Fibroblast of lung (primary cell): ENCODE measurements at regions not wholly inside any gene's neighbourhood (a gene's known extent, or its start where the extent isn't known, plus 50 kb on each side); places are given as distances from the start of the nearest gene placed in this dataset.

Experiments used
- DNase-seq, 2 donors: peaks; one replicate each; pipeline versions ENCODE4 v3.0.0 to v3.0.0-alpha.2; 2010; ENCODE audit warnings: low read depth in 2 of 2
- H2AFZ ChIP-seq: 2 replicates; pipeline ENCODE4 v1.5.1; 2012; ENCODE audit warnings: low read length, control low read depth, inconsistent platforms
- H3K27ac ChIP-seq: 2 replicates; pipeline ENCODE4 v1.5.1; 2011; ENCODE audit warnings: low read length, control low read depth; ENCODE audit not compliant: insufficient read depth
- H3K27me3 ChIP-seq: 2 replicates; pipeline ENCODE4 v1.5.1; 2011; ENCODE audit warnings: mild to moderate bottlenecking, low read length; ENCODE audit not compliant: control insufficient read depth, insufficient read depth
- H3K36me3 ChIP-seq: 2 replicates; pipeline ENCODE4 v1.5.1; 2011; ENCODE audit warnings: low read length; ENCODE audit not compliant: control insufficient read depth, insufficient read depth
- H3K4me1 ChIP-seq: 2 replicates; pipeline ENCODE4 v1.5.1; 2011; ENCODE audit warnings: low read length; ENCODE audit not compliant: control insufficient read depth, insufficient read depth; ENCODE audit errors: extremely low read depth
- H3K4me2 ChIP-seq: 2 replicates; pipeline ENCODE4 v1.5.1; 2011; ENCODE audit warnings: low read length, control low read depth; ENCODE audit not compliant: insufficient read depth; ENCODE audit errors: extremely low read depth
- H3K4me3 ChIP-seq, 4 experiments: fragments of 200-600 bp in 1 of 4; sonication (generic) in 1 of 4; replicated peaks in 1 of 4; 2 replicates each; pipeline ENCODE4 v1.5.1; 2011 to 2016; ENCODE audit warnings: low read length in 4 of 4, low read depth in 3 of 4, mild to moderate bottlenecking in 3 of 4, control low read depth in 2 of 4, inconsistent platforms in 1 of 4, mixed read lengths in 1 of 4; ENCODE audit not compliant: insufficient read depth in 1 of 4; ENCODE audit errors: control extremely low read depth in 1 of 4
- H3K79me2 ChIP-seq: 2 replicates; pipeline ENCODE4 v1.5.1; 2012; ENCODE audit warnings: mild to moderate bottlenecking, low read length, inconsistent platforms; ENCODE audit not compliant: control insufficient read depth, insufficient read depth
- H3K9ac ChIP-seq: 2 replicates; pipeline ENCODE4 v1.5.1; 2011; ENCODE audit warnings: mild to moderate bottlenecking, low read length, control low read depth; ENCODE audit not compliant: insufficient read depth
- H3K9me3 ChIP-seq: 2 replicates; pipeline ENCODE4 v1.5.1; 2012; ENCODE audit warnings: low read depth, low read length; ENCODE audit not compliant: control insufficient read depth, insufficient read depth
- H4K20me1 ChIP-seq: 2 replicates; pipeline ENCODE4 v1.5.1; 2011; ENCODE audit warnings: low read length; ENCODE audit not compliant: control insufficient read depth, insufficient read depth; ENCODE audit errors: extremely low read depth
- CTCF ChIP-seq, 2 donors: IDR thresholded peaks in 1 of 2; conservative IDR thresholded peaks in 1 of 2; 1 replicate in 1 of 2; 2 replicates in 1 of 2; pipeline ENCODE4 v1.5.1; 2011 to 2012; ENCODE audit warnings: low read length in 2 of 2, control low read depth in 1 of 2, inconsistent platforms in 1 of 2, low read depth in 1 of 2, mild to moderate bottlenecking in 1 of 2
- EZH2 ChIP-seq: IDR thresholded peaks from 2 replicates; pipeline ENCODE4 v1.5.1; 2012; ENCODE audit warnings: low read length, control low read depth, mild to moderate bottlenecking; ENCODE audit errors: missing control alignments

- Histone ChIP-seq H2AFZ (no peak overlapping the region), H3K79me2 (no peaks in the 10 kb centered on the region), H3K27ac (no peak overlapping the region), H3K4me2 (no peak overlapping the region), H3K27me3 (peaks cover 4% of the 10 kb centered on the region), H3K36me3 (no peaks in the 10 kb centered on the region), H3K9ac (no peak overlapping the region), H3K4me3 (no peak overlapping the region), H4K20me1 (no peaks in the 10 kb centered on the region), H3K9me3 (no peaks in the 10 kb centered on the region), H3K4me1 (no peaks in the 10 kb centered on the region)
- DNase-seq, result no peak
- TF ChIP-seq CTCF (conservative IDR thresholded peaks at IDR 0.05 in 1 of 2, IDR thresholded peaks at IDR 0.05 in 1 of 2; ENCODE audit: low read depth in 1 of 2, low read length in 2 of 2) (no peak), EZH2 (no peak)
Measured at GRCh38 chr10:71077143-71077581, 135.2 kb upstream of the UNC5B start.

GRCh38 chr10:71077796-71078453 lies 134.4 kb upstream of the UNC5B start:
- Histone ChIP-seq H3K36me3 (no peaks in the 10 kb centered on the region), H3K27me3 (peaks cover 4% of the 10 kb centered on the region), H2AFZ (no peak overlapping the region), H3K79me2 (no peaks in the 10 kb centered on the region), H3K27ac (no peak overlapping the region), H3K9me3 (no peaks in the 10 kb centered on the region), H3K4me2 (no peak overlapping the region), H4K20me1 (no peaks in the 10 kb centered on the region), H3K4me3 (no peak overlapping the region), H3K9ac (no peak overlapping the region), H3K4me1 (no peaks in the 10 kb centered on the region)
- DNase-seq, result no peak
- TF ChIP-seq CTCF (conservative IDR thresholded peaks at IDR 0.05 in 1 of 2, IDR thresholded peaks at IDR 0.05 in 1 of 2; ENCODE audit: low read depth in 1 of 2, low read length in 2 of 2) (no peak), EZH2 (no peak)

GRCh38 chr10:71078454-71079145 lies 133.8 kb upstream of the UNC5B start:
- Histone ChIP-seq H3K4me3 (no peak overlapping the region), H3K79me2 (no peaks in the 10 kb centered on the region), H3K9ac (no peak overlapping the region), H3K36me3 (no peaks in the 10 kb centered on the region), H4K20me1 (no peaks in the 10 kb centered on the region), H3K4me2 (no peak overlapping the region), H3K4me1 (no peaks in the 10 kb centered on the region), H3K27me3 (peaks cover 4% of the 10 kb centered on the region), H3K27ac (no peak overlapping the region), H3K9me3 (no peaks in the 10 kb centered on the region), H2AFZ (no peak overlapping the region)
- DNase-seq, result no peak
- TF ChIP-seq EZH2, result no peak
- no peak for TF ChIP-seq CTCF (conservative IDR thresholded peaks at IDR 0.05 in 1 of 2, IDR thresholded peaks at IDR 0.05 in 1 of 2; ENCODE audit: low read depth in 1 of 2, low read length in 2 of 2)
